ENCODE measurements at regions not wholly inside any gene's neighbourhood (a gene's known extent, or its start where the extent isn't known, plus 50 kb on each side); places are given as distances from the start of the nearest gene placed in this dataset.

- H3K4me1 ChIP-seq = no peaks in the 10 kb centered on the region
- no peak for DNase-seq
- no peaks in the 10 kb centered on the region for H3K36me3 Mint-ChIP-seq (ENCODE audit: insufficient read depth, unreplicated experiment)
- no peaks in the 10 kb centered on the region for H3K4me1 Mint-ChIP-seq (ENCODE audit: low read depth, unreplicated experiment)
- H3K36me3 ChIP-seq (ENCODE audit: control insufficient read depth, insufficient read depth, low read length) = no peaks in the 10 kb centered on the region
- ChIA-PET POLR2A (no interaction called here), CTCF (no interaction called here)
- no peak overlapping the region for H3K4me3 Mint-ChIP-seq (ENCODE audit: unreplicated experiment)
- no peak overlapping the region for H3K27ac Mint-ChIP-seq (ENCODE audit: unreplicated experiment)
- no peaks in the 10 kb centered on the region for H3K27me3 ChIP-seq (replicated peaks; ENCODE audit: control insufficient read depth, insufficient read depth, low read length)
- no TSS peak for BruUV-seq (replicated peaks)
- H3K27me3 Mint-ChIP-seq (ENCODE audit: insufficient read depth, unreplicated experiment) = peaks cover 5% of the 10 kb centered on the region
- H3K9me3 ChIP-seq = no peaks in the 10 kb centered on the region
- intact Hi-C loops (cut with micrococcal nuclease; ENCODE audit: unreplicated experiment) = no loop called here
- no peaks in the 10 kb centered on the region for H3K9me3 Mint-ChIP-seq (ENCODE audit: unreplicated experiment)
- TF ChIP-seq CTCF (IDR thresholded peaks at IDR 0.05; ENCODE audit: insufficient read depth in 1 of 2, low read depth in 1 of 2, low read length in 1 of 2, severe bottlenecking in 1 of 2, unreplicated experiment in 1 of 2) = no peak
- H3K4me3 ChIP-seq (ENCODE audit: low read depth, low read length) = no peak overlapping the region
Measured at GRCh38 chr7:41821521-41822213, 118.8 kb upstream of the INHBA start.

GRCh38 chr7:41820111-41820671 lies 117.3 kb upstream of the INHBA start:
- Mint-ChIP-seq H3K27me3 (ENCODE audit: insufficient read depth, unreplicated experiment) (peaks cover 5% of the 10 kb centered on the region), H3K27ac (ENCODE audit: unreplicated experiment) (no peak overlapping the region), H3K9me3 (ENCODE audit: unreplicated experiment) (no peaks in the 10 kb centered on the region), H3K36me3 (ENCODE audit: insufficient read depth, unreplicated experiment) (no peaks in the 10 kb centered on the region), H3K4me1 (ENCODE audit: low read depth, unreplicated experiment) (no peaks in the 10 kb centered on the region), H3K4me3 (ENCODE audit: unreplicated experiment) (no peak overlapping the region)
- Histone ChIP-seq H3K9me3 (no peaks in the 10 kb centered on the region), H3K4me3 (ENCODE audit: low read depth, low read length) (no peak overlapping the region), H3K4me1 (no peaks in the 10 kb centered on the region), H3K36me3 (ENCODE audit: control insufficient read depth, insufficient read depth, low read length) (no peaks in the 10 kb centered on the region), H3K27me3 (replicated peaks; ENCODE audit: control insufficient read depth, insufficient read depth, low read length) (no peaks in the 10 kb centered on the region; the same call in 1 of the 2 replicates)
- ChIA-PET POLR2A (no interaction called here), CTCF (no interaction called here)
- intact Hi-C loops (cut with micrococcal nuclease; ENCODE audit: unreplicated experiment) = no loop called here
- no peak for DNase-seq
- no TSS peak for BruUV-seq (replicated peaks)
- TF ChIP-seq CTCF (IDR thresholded peaks at IDR 0.05; ENCODE audit: insufficient read depth in 1 of 2, low read depth in 1 of 2, low read length in 1 of 2, severe bottlenecking in 1 of 2, unreplicated experiment in 1 of 2) = no peak

- no peak overlapping the region for H3K27ac Mint-ChIP-seq (ENCODE audit: unreplicated experiment)
- intact Hi-C loops (cut with micrococcal nuclease; ENCODE audit: unreplicated experiment) = no loop called here
- no peaks in the 10 kb centered on the region for H3K9me3 Mint-ChIP-seq (ENCODE audit: unreplicated experiment)
Measured at GRCh38 chr7:41819645-41820044, 116.8 kb upstream of the INHBA start.

More at GRCh38 chr7:41819645-41820044, 116.8 kb upstream of the INHBA start:
- no peaks in the 10 kb centered on the region for H3K4me1 Mint-ChIP-seq (ENCODE audit: low read depth, unreplicated experiment)
- no peak for DNase-seq
- no peaks in the 10 kb centered on the region for H3K4me1 ChIP-seq
- no peaks in the 10 kb centered on the region; the same call in 1 of the 2 replicates for H3K27me3 ChIP-seq (replicated peaks; ENCODE audit: control insufficient read depth, insufficient read depth, low read length)
- no peaks in the 10 kb centered on the region for H3K9me3 ChIP-seq
- ChIA-PET CTCF (no interaction called here), POLR2A (no interaction called here)
- no peaks in the 10 kb centered on the region for H3K36me3 Mint-ChIP-seq (ENCODE audit: insufficient read depth, unreplicated experiment)
- TF ChIP-seq CTCF (IDR thresholded peaks at IDR 0.05; ENCODE audit: insufficient read depth in 1 of 2, low read depth in 1 of 2, low read length in 1 of 2, severe bottlenecking in 1 of 2, unreplicated experiment in 1 of 2) = no peak
- H3K4me3 Mint-ChIP-seq (ENCODE audit: unreplicated experiment) = no peak overlapping the region
- no TSS peak for BruUV-seq (replicated peaks)
- H3K36me3 ChIP-seq (ENCODE audit: control insufficient read depth, insufficient read depth, low read length) = no peaks in the 10 kb centered on the region
- H3K4me3 ChIP-seq (ENCODE audit: low read depth, low read length) = no peak overlapping the region
- peaks cover 10% of the 10 kb centered on the region for H3K27me3 Mint-ChIP-seq (ENCODE audit: insufficient read depth, unreplicated experiment)
